SK-N-SH (cell line): ENCODE measurements at regions not wholly inside any gene's neighbourhood (a gene's known extent, or its start where the extent isn't known, plus 50 kb on each side); places are given as distances from the start of the nearest gene placed in this dataset.

ENCODE experiments used
- CTCF ChIA-PET: fragments of 300-600, 350-600 bp; formaldehyde crosslinking; extraction: SDS; loops from one replicate; lab custom pipeline; 2021; lab: Yijun Ruan, JAX
- POLR2A ChIA-PET: fragments of 350-600 bp; sonication (Branson Sonifier 250); formaldehyde crosslinking; extraction: SDS; loops from one replicate; lab custom pipeline; 2020; ENCODE audit warnings: antibody characterized with exemption, inconsistent platforms; lab: Yijun Ruan, JAX
- DNase-seq: peaks from one replicate; pipeline ENCODE4 v3.0.0; 2012
- H2AFZ ChIP-seq: fragments of 200-600 bp; sonication (generic); 2 replicates; pipeline ENCODE4 v1.8.1; 2016; ENCODE audit warnings: antibody characterized with exemption, mild to moderate bottlenecking, low read depth
- H3F3A ChIP-seq: fragments of 200-600 bp; sonication (generic); replicated peaks from 2 replicates; pipeline ENCODE3; 2016; ENCODE audit warnings: antibody characterized with exemption, mild to moderate bottlenecking; ENCODE audit not compliant: insufficient read depth
- H3K27ac ChIP-seq, 2 experiments: fragments of 200-500 bp in 1 of 2; fragments of 200-600 bp in 1 of 2; sonication (Bioruptor generic) in 1 of 2; sonication (generic), shearing (Covaris generic) in 1 of 2; 2 replicates each; pipeline versions ENCODE4 v1.5.1 to v1.6.1; 2014 to 2016; ENCODE audit warnings: low read depth in 2 of 2, inconsistent platforms in 1 of 2, low read length in 1 of 2, mild to moderate bottlenecking in 1 of 2, mixed read lengths in 1 of 2
- H3K27me3 ChIP-seq: fragments of 200-600 bp; sonication (generic), shearing (Covaris generic); 2 replicates; pipeline ENCODE4 v1.6.1; 2016; ENCODE audit warnings: mixed run types; ENCODE audit not compliant: insufficient read depth
- H3K36me3 ChIP-seq, 2 experiments: fragments of 200-500 bp in 1 of 2; fragments of 200-600 bp in 1 of 2; sonication (Bioruptor generic) in 1 of 2; sonication (generic) in 1 of 2; replicated peaks in 1 of 2; 2 replicates each; pipeline versions ENCODE3 to v1.5.1; 2014 to 2016; ENCODE audit warnings: low read length in 1 of 2, mild to moderate bottlenecking in 1 of 2; ENCODE audit not compliant: insufficient read depth in 2 of 2, control insufficient read depth in 1 of 2
- H3K4me1 ChIP-seq, 2 experiments: fragments of 200-500 bp in 1 of 2; fragments of 200-600 bp in 1 of 2; sonication (Bioruptor generic) in 1 of 2; sonication (generic), shearing (Covaris generic) in 1 of 2; 2 replicates each; pipeline versions ENCODE4 v1.5.1 to v1.6.1; 2014 to 2016; ENCODE audit warnings: low read depth in 1 of 2, low read length in 1 of 2, mixed run types in 1 of 2; ENCODE audit not compliant: insufficient read depth in 2 of 2, control insufficient read depth in 1 of 2
- H3K4me2 ChIP-seq: fragments of 200-600 bp; sonication (generic), shearing (Covaris generic); 2 replicates; pipeline ENCODE4 v1.6.1; 2017; ENCODE audit warnings: mixed run types
- H3K4me3 ChIP-seq, 2 experiments: fragments of 200-500 bp in 1 of 2; fragments of 200-600 bp in 1 of 2; sonication (Bioruptor generic) in 1 of 2; sonication (generic), shearing (Covaris generic) in 1 of 2; 2 replicates each; pipeline versions ENCODE4 v1.5.1 to v1.8.1; 2014 to 2016; ENCODE audit warnings: low read depth in 2 of 2, inconsistent platforms in 1 of 2, low read length in 1 of 2, mild to moderate bottlenecking in 1 of 2, mixed read lengths in 1 of 2, moderate library complexity in 1 of 2
- H3K79me2 ChIP-seq: fragments of 200-600 bp; sonication (generic); 2 replicates; pipeline ENCODE4 v1.8.1; 2017; ENCODE audit warnings: mild to moderate bottlenecking; ENCODE audit not compliant: insufficient read depth
- H3K9ac ChIP-seq: fragments of 200-600 bp; sonication (generic); 2 replicates; pipeline ENCODE4 v1.6.1; 2017; ENCODE audit warnings: mixed run types
- H3K9me2 ChIP-seq: fragments of 200-600 bp; sonication (generic); 2 replicates; pipeline ENCODE4 v1.6.1; 2017; ENCODE audit warnings: mixed run types
- H3K9me3 ChIP-seq: fragments of 200-600 bp; sonication (generic); 2 replicates; pipeline ENCODE4 v1.6.1; 2017; ENCODE audit warnings: mixed run types, mild to moderate bottlenecking, moderate library complexity
- H4K20me1 ChIP-seq: fragments of 200-600 bp; sonication (generic); 2 replicates; pipeline ENCODE4 v1.6.1; 2017; ENCODE audit warnings: mild to moderate bottlenecking, mixed run types; ENCODE audit not compliant: insufficient read depth
- CHD2 ChIP-seq: fragments of 150-350 bp; IDR thresholded peaks from 2 replicates; pipeline ENCODE4 v1.6.1; 2018; ENCODE audit warnings: low read length; ENCODE audit not compliant: partially characterized antibody
- EP300 ChIP-seq, 2 experiments: IDR thresholded peaks; 2 replicates each; pipeline versions ENCODE4 v1.4.0 to v1.6.1; 2012; ENCODE audit warnings: borderline replicate concordance in 1 of 2, low read depth in 1 of 2, low read length in 1 of 2
- EZH2phosphoT487 ChIP-seq: fragments of 200-600 bp; sonication (generic); IDR thresholded peaks from 2 replicates; pipeline ENCODE4 v1.6.1; 2017; ENCODE audit warnings: low read depth, mixed run types, mild to moderate bottlenecking, antibody characterized with exemption, moderate library complexity, borderline replicate concordance
- FOSL2 ChIP-seq: IDR thresholded peaks from 2 replicates; pipeline ENCODE4 v1.4.0; 2012; ENCODE audit warnings: low read depth, mild to moderate bottlenecking, moderate library complexity, borderline replicate concordance
- FOXM1 ChIP-seq: IDR thresholded peaks from 2 replicates; pipeline ENCODE4 v1.4.0; 2012; ENCODE audit warnings: low read depth, mild to moderate bottlenecking
- GATA2 ChIP-seq: sonication (generic); formaldehyde crosslinking; IDR thresholded peaks from 2 replicates; pipeline ENCODE4 v1.5.0; 2020; ENCODE audit warnings: mild to moderate bottlenecking, missing genetic modification reagents
- JUND ChIP-seq: IDR thresholded peaks from 2 replicates; pipeline ENCODE4 v1.4.0; 2012
- MEF2A ChIP-seq: IDR thresholded peaks from 2 replicates; pipeline ENCODE4 v1.4.0; 2012; ENCODE audit warnings: low read depth, borderline replicate concordance
- MXI1 ChIP-seq: IDR thresholded peaks from 2 replicates; pipeline ENCODE4 v1.6.1; 2012; ENCODE audit warnings: mild to moderate bottlenecking, low read depth, low read length, improper control_type of control experiment
- NRF1 ChIP-seq: IDR thresholded peaks from 2 replicates; pipeline ENCODE4 v1.6.1; 2012; ENCODE audit warnings: low read depth, mild to moderate bottlenecking, low read length
- RAD21 ChIP-seq: IDR thresholded peaks from 2 replicates; pipeline ENCODE4 v1.6.1; 2012; ENCODE audit warnings: mild to moderate bottlenecking, low read length
- RFX5 ChIP-seq: IDR thresholded peaks from 2 replicates; pipeline ENCODE4 v1.6.1; 2012; ENCODE audit warnings: mild to moderate bottlenecking, improper control_type of control experiment, low read length
- SIN3A ChIP-seq: IDR thresholded peaks from 2 replicates; pipeline ENCODE4 v1.6.1; 2012; ENCODE audit warnings: low read depth, mild to moderate bottlenecking, low read length, moderate library complexity, borderline replicate concordance
- TAF1 ChIP-seq: IDR thresholded peaks from 2 replicates; pipeline ENCODE4 v1.6.1; 2012; ENCODE audit warnings: low read depth, mild to moderate bottlenecking, low read length, moderate library complexity, borderline replicate concordance
- TCF12 ChIP-seq: IDR thresholded peaks from 2 replicates; pipeline ENCODE4 v1.4.0; 2012
- WGBS: methylation state at CpG from one replicate; pipeline ENCODE4 v1.1.6; 2017; ENCODE audit warnings: low lambda C conversion rate; 5-methylcytosine and 5-hydroxymethylcytosine counted together
- TF ChIP-seq, protein P1 (sequence below): IDR thresholded peaks from 2 replicates; pipeline ENCODE4 v1.4.0; 2012; ENCODE audit warnings: low read depth
- TF ChIP-seq, protein P2 (sequence below): fragments of 200-600 bp; sonication (generic); IDR thresholded peaks from 2 replicates; pipeline ENCODE4 v1.6.1; 2017; ENCODE audit warnings: antibody characterized with exemption, mild to moderate bottlenecking, moderate library complexity
- TF ChIP-seq, protein P3 (sequence below): IDR thresholded peaks from 2 replicates; pipeline ENCODE4 v1.6.1; 2012; ENCODE audit warnings: mild to moderate bottlenecking, low read depth, low read length, moderate library complexity
- TF ChIP-seq, protein P4 (sequence below): IDR thresholded peaks from 2 replicates; pipeline ENCODE4 v1.4.0; 2012; ENCODE audit warnings: low read depth, borderline replicate concordance

DNA sequence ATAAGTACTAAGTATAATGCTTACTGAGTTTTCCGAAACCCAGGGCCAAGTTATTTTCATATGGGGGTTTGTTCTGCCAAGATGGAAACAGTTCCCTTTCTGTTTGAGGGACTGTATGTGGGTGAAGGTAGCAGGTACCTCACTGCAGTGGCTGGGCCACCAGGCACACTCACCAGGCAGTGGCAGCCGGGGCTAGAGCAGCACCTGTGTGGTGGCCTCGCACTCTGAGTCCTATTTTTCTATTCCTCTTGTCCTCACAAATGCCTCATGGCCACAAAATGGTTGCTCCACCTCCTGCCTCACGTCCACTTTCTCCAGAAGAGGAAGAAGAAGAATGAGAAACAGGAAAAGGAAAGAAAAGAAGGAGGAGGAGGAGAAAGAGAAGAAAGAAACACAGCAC lies 167.3 kb upstream of the SHH start:
- peaks cover 89% of the 10 kb centered on the region for H3K27me3 ChIP-seq
- ChIA-PET POLR2A (no interaction called here), CTCF (no interaction called here)
- no peaks in the 10 kb centered on the region for H4K20me1 ChIP-seq
- no peaks in the 10 kb centered on the region for H3K36me3 ChIP-seq
- no peak overlapping the region for H3K9ac ChIP-seq
- no peaks in the 10 kb centered on the region for H3K9me3 ChIP-seq
- no peak overlapping the region for H3K27ac ChIP-seq
- no peaks in the 10 kb centered on the region for H3K79me2 ChIP-seq
- TF ChIP-seq FOSL2, result no peak
- TF ChIP-seq NRF1, result no peak
- no peak for TF ChIP-seq TAF1
- TF ChIP-seq, protein P1, sequence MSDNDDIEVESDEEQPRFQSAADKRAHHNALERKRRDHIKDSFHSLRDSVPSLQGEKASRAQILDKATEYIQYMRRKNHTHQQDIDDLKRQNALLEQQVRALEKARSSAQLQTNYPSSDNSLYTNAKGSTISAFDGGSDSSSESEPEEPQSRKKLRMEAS, result no peak
- TF ChIP-seq FOXM1, result no peak
- TF ChIP-seq CHD2, result no peak
- no peak for TF ChIP-seq EZH2phosphoT487
- TF ChIP-seq, protein P2, sequence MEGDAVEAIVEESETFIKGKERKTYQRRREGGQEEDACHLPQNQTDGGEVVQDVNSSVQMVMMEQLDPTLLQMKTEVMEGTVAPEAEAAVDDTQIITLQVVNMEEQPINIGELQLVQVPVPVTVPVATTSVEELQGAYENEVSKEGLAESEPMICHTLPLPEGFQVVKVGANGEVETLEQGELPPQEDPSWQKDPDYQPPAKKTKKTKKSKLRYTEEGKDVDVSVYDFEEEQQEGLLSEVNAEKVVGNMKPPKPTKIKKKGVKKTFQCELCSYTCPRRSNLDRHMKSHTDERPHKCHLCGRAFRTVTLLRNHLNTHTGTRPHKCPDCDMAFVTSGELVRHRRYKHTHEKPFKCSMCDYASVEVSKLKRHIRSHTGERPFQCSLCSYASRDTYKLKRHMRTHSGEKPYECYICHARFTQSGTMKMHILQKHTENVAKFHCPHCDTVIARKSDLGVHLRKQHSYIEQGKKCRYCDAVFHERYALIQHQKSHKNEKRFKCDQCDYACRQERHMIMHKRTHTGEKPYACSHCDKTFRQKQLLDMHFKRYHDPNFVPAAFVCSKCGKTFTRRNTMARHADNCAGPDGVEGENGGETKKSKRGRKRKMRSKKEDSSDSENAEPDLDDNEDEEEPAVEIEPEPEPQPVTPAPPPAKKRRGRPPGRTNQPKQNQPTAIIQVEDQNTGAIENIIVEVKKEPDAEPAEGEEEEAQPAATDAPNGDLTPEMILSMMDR, result no peak
- TF ChIP-seq MEF2A, result no peak
- H3K9me2 ChIP-seq, result no peaks in the 10 kb centered on the region
- no peaks in the 10 kb centered on the region for H3K4me1 ChIP-seq
- H3K4me2 ChIP-seq, result no peak overlapping the region
- H3F3A ChIP-seq, result no peaks in the 10 kb centered on the region
- H3K4me3 ChIP-seq, result no peak overlapping the region
- no peak overlapping the region for H2AFZ ChIP-seq
- WGBS, result under 1% methylated on average over 4 of the region's 4 CpGs
- DNase-seq, result no peak

DNA sequence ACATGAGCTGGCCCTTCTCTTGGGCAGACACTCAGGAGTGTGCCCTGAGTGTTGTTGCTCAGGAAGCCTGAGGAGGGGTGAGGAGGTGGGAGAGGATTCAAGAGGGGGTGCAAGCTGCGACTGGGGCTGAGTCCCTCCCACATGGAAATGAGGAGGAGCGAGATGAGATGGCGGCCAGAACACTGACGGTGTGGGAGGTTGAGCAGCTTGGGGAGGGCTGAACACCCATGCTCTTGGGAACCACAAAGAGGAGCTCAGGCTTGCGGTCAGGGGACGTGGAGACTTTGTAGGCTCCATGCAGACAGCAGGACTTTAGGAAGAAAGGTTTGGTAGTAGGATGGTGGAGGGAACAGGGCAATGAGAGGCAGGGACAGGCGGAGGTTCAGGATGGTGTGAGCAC lies 163.2 kb upstream of the SHH start:
- no peak for DNase-seq
- Histone ChIP-seq H3K79me2 (no peaks in the 10 kb centered on the region), H2AFZ (no peak overlapping the region), H3K27me3 (peaks cover 96% of the 10 kb centered on the region), H3K9ac (no peak overlapping the region), H3K9me2 (no peaks in the 10 kb centered on the region), H3K4me2 (no peak overlapping the region), H3K4me1 (no peaks in the 10 kb centered on the region), H3K36me3 (no peaks in the 10 kb centered on the region), H3K4me3 (no peak overlapping the region), H3K27ac (no peak overlapping the region), H3F3A (no peaks in the 10 kb centered on the region), H4K20me1 (no peaks in the 10 kb centered on the region), H3K9me3 (no peaks in the 10 kb centered on the region)
- WGBS, result 13% methylated on average over 7 of the region's 7 CpGs
- no peak for TF ChIP-seq MXI1
- no peak for TF ChIP-seq FOSL2
- no peak for TF ChIP-seq RFX5
- TF ChIP-seq RAD21, result no peak
- no peak for TF ChIP-seq EP300 (IDR thresholded peaks at IDR 0.05; ENCODE audit: borderline replicate concordance in 1 of 2, low read depth in 1 of 2, low read length in 1 of 2)
- TF ChIP-seq, protein P3, sequence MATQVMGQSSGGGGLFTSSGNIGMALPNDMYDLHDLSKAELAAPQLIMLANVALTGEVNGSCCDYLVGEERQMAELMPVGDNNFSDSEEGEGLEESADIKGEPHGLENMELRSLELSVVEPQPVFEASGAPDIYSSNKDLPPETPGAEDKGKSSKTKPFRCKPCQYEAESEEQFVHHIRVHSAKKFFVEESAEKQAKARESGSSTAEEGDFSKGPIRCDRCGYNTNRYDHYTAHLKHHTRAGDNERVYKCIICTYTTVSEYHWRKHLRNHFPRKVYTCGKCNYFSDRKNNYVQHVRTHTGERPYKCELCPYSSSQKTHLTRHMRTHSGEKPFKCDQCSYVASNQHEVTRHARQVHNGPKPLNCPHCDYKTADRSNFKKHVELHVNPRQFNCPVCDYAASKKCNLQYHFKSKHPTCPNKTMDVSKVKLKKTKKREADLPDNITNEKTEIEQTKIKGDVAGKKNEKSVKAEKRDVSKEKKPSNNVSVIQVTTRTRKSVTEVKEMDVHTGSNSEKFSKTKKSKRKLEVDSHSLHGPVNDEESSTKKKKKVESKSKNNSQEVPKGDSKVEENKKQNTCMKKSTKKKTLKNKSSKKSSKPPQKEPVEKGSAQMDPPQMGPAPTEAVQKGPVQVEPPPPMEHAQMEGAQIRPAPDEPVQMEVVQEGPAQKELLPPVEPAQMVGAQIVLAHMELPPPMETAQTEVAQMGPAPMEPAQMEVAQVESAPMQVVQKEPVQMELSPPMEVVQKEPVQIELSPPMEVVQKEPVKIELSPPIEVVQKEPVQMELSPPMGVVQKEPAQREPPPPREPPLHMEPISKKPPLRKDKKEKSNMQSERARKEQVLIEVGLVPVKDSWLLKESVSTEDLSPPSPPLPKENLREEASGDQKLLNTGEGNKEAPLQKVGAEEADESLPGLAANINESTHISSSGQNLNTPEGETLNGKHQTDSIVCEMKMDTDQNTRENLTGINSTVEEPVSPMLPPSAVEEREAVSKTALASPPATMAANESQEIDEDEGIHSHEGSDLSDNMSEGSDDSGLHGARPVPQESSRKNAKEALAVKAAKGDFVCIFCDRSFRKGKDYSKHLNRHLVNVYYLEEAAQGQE, result no peak
- TF ChIP-seq TAF1, result no peak
- TF ChIP-seq, protein P1, result no peak
- TF ChIP-seq SIN3A, result no peak
- TF ChIP-seq, protein P4, sequence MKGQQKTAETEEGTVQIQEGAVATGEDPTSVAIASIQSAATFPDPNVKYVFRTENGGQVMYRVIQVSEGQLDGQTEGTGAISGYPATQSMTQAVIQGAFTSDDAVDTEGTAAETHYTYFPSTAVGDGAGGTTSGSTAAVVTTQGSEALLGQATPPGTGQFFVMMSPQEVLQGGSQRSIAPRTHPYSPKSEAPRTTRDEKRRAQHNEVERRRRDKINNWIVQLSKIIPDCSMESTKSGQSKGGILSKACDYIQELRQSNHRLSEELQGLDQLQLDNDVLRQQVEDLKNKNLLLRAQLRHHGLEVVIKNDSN, result no peak
- no peak for TF ChIP-seq JUND
- TF ChIP-seq GATA2 (CRISPR knock-in tag), result no peak
- TF ChIP-seq, protein P2, result no peak
- TF ChIP-seq TCF12, result no peak
- CTCF ChIA-PET, result no interaction called here
- POLR2A ChIA-PET, result no interaction called here
